ENCODE measurements at regions not wholly inside any gene's neighbourhood (a gene's known extent, or its start where the extent isn't known, plus 50 kb on each side); places are given as distances from the start of the nearest gene placed in this dataset.

DNA sequence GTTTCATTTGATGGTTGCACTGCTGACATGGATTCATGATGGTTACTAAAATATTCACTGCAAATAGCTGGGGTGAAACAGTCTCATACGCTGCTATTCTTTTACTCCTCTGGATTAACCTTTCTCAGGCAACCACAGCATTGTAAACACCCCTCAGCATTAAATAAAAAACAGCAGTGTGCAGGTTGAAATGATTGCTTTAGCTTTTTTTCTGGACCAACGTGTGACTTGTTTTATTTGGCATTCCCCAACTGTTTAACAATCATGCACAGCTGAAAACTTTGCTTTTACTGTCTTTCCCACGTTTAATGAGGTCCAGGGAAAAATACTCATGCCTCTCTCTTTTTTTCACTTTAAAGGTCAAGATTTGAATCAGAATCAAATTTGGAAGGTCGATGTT is 490.8 kb downstream of the RAPGEF2 start:
- TF ChIP-seq, protein P1, sequence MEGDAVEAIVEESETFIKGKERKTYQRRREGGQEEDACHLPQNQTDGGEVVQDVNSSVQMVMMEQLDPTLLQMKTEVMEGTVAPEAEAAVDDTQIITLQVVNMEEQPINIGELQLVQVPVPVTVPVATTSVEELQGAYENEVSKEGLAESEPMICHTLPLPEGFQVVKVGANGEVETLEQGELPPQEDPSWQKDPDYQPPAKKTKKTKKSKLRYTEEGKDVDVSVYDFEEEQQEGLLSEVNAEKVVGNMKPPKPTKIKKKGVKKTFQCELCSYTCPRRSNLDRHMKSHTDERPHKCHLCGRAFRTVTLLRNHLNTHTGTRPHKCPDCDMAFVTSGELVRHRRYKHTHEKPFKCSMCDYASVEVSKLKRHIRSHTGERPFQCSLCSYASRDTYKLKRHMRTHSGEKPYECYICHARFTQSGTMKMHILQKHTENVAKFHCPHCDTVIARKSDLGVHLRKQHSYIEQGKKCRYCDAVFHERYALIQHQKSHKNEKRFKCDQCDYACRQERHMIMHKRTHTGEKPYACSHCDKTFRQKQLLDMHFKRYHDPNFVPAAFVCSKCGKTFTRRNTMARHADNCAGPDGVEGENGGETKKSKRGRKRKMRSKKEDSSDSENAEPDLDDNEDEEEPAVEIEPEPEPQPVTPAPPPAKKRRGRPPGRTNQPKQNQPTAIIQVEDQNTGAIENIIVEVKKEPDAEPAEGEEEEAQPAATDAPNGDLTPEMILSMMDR (IDR thresholded peaks at IDR 0.05), result no peak
- TF ChIP-seq POLR2A (IDR thresholded peaks at IDR 0.05), result no peak
